Effector CD4-positive, alpha-beta T cell (primary cell): ENCODE measurements at regions not wholly inside any gene's neighbourhood (a gene's known extent, or its start where the extent isn't known, plus 50 kb on each side); places are given as distances from the start of the nearest gene placed in this dataset.

Experiments
- DNase-seq: peaks from one replicate; pipeline ENCODE4 v3.0.0-alpha.2; 2020

- no peak for DNase-seq
Measured at GRCh38 chr22:48652796-48653195, 1174.9 kb downstream of the BRD1 start.

- DNase-seq = no peak
Measured at GRCh38 chr22:48651981-48652538, 1175.6 kb downstream of the BRD1 start.

GRCh38 chr22:48651036-48651890, 1176.4 kb downstream of the BRD1 start:
- no peak for DNase-seq

GRCh38 chr22:48650323-48651035, 1177.2 kb downstream of the BRD1 start:
- no peak for DNase-seq

- no peak for DNase-seq
Measured at GRCh38 chr22:48649466-48649865, 1178.2 kb downstream of the BRD1 start.

- DNase-seq = no peak
Measured at GRCh38 chr22:48649031-48649430, 1178.6 kb downstream of the BRD1 start.

GRCh38 chr22:48647606-48648515, 1179.8 kb downstream of the BRD1 start:
- no peak for DNase-seq

GRCh38 chr22:48647051-48647450, 1180.6 kb downstream of the BRD1 start:
- no peak for DNase-seq

- no peak for DNase-seq
Measured at GRCh38 chr22:48646216-48646925, 1181.3 kb downstream of the BRD1 start.

- DNase-seq = no peak
Measured at GRCh38 chr22:48645766-48646165, 1181.9 kb downstream of the BRD1 start.

- no peak for DNase-seq
Measured at GRCh38 chr22:48644997-48645396, 1182.7 kb downstream of the BRD1 start.

GRCh38 chr22:48644108-48644507, 1183.6 kb downstream of the BRD1 start:
- no peak for DNase-seq

- no peak for DNase-seq
Measured at GRCh38 chr22:48643066-48643731, 1184.5 kb downstream of the BRD1 start.

GRCh38 chr22:48642550-48642949, 1185.1 kb downstream of the BRD1 start:
- DNase-seq = no peak

GRCh38 chr22:48641906-48642475, 1185.7 kb downstream of the BRD1 start:
- no peak for DNase-seq

GRCh38 chr22:48640890-48641841, 1186.5 kb downstream of the BRD1 start:
- no peak for DNase-seq

GRCh38 chr22:48639896-48640748, 1187.6 kb downstream of the BRD1 start:
- DNase-seq = no peak

- no peak for DNase-seq
Measured at GRCh38 chr22:48639021-48639795, 1188.5 kb downstream of the BRD1 start.
